ENCODE measurements at regions not wholly inside any gene's neighbourhood (a gene's known extent, or its start where the extent isn't known, plus 50 kb on each side); places are given as distances from the start of the nearest gene placed in this dataset.

GRCh38 chr5:57627661-57628060, 145.1 kb upstream of the ACTBL2 start:
- no peaks in the 10 kb centered on the region for H3K4me1 ChIP-seq (ENCODE audit: control insufficient read depth in 4 of 4, insufficient read depth in 4 of 4, low read length in 3 of 4)
- no peak overlapping the region for H3K4me3 ChIP-seq (ENCODE audit: low read depth in 1 of 3, low read length in 3 of 3)
- DNase-seq (ENCODE audit: low spot score) = no peak
- H3K27ac ChIP-seq (ENCODE audit: low read depth in 1 of 2, low read length in 2 of 2) = no peak overlapping the region
- no peak for TF ChIP-seq JUND (IDR thresholded peaks at IDR 0.05)
- TF ChIP-seq, protein P1, sequence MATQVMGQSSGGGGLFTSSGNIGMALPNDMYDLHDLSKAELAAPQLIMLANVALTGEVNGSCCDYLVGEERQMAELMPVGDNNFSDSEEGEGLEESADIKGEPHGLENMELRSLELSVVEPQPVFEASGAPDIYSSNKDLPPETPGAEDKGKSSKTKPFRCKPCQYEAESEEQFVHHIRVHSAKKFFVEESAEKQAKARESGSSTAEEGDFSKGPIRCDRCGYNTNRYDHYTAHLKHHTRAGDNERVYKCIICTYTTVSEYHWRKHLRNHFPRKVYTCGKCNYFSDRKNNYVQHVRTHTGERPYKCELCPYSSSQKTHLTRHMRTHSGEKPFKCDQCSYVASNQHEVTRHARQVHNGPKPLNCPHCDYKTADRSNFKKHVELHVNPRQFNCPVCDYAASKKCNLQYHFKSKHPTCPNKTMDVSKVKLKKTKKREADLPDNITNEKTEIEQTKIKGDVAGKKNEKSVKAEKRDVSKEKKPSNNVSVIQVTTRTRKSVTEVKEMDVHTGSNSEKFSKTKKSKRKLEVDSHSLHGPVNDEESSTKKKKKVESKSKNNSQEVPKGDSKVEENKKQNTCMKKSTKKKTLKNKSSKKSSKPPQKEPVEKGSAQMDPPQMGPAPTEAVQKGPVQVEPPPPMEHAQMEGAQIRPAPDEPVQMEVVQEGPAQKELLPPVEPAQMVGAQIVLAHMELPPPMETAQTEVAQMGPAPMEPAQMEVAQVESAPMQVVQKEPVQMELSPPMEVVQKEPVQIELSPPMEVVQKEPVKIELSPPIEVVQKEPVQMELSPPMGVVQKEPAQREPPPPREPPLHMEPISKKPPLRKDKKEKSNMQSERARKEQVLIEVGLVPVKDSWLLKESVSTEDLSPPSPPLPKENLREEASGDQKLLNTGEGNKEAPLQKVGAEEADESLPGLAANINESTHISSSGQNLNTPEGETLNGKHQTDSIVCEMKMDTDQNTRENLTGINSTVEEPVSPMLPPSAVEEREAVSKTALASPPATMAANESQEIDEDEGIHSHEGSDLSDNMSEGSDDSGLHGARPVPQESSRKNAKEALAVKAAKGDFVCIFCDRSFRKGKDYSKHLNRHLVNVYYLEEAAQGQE (IDR thresholded peaks at IDR 0.05) = no peak
- TF ChIP-seq, protein P2, sequence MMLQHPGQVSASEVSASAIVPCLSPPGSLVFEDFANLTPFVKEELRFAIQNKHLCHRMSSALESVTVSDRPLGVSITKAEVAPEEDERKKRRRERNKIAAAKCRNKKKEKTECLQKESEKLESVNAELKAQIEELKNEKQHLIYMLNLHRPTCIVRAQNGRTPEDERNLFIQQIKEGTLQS (IDR thresholded peaks at IDR 0.05) = no peak
- no peak for TF ChIP-seq SP1 (IDR thresholded peaks at IDR 0.05)
- TF ChIP-seq HNF4A (conservative IDR thresholded peaks at IDR 0.05) = no peak
- TF ChIP-seq HNF4G (IDR thresholded peaks at IDR 0.05) = no peak
- TF ChIP-seq GABPA (IDR thresholded peaks at IDR 0.05 in 1 of 2, conservative IDR thresholded peaks at IDR 0.05 in 1 of 2) = no peak
- no peak for TF ChIP-seq FOXA2 (IDR thresholded peaks at IDR 0.05)
- TF ChIP-seq NR2F2 (IDR thresholded peaks at IDR 0.05) = no peak
- no peak for TF ChIP-seq ZBTB33 (IDR thresholded peaks at IDR 0.05)
- no peak for TF ChIP-seq RAD21 (IDR thresholded peaks at IDR 0.05)
- no peak for TF ChIP-seq TAF1 (conservative IDR thresholded peaks at IDR 0.05)
- TF ChIP-seq CTCF (IDR thresholded peaks at IDR 0.05; ENCODE audit: low read depth, low read length, missing input control) = no peak
- TF ChIP-seq RXRA (IDR thresholded peaks at IDR 0.05) = no peak
- no peak for TF ChIP-seq MAX (IDR thresholded peaks at IDR 0.05)
- no peak for TF ChIP-seq YY1 (IDR thresholded peaks at IDR 0.05)
- no peak for TF ChIP-seq EGR1 (IDR thresholded peaks at IDR 0.05; ENCODE audit: low read depth in 2 of 2)
- no peak for TF ChIP-seq FOXA1 (IDR thresholded peaks at IDR 0.05)
- no peaks in the 10 kb centered on the region for H3K36me3 ChIP-seq (ENCODE audit: control insufficient read depth in 4 of 4, insufficient read depth in 3 of 4, low read depth in 1 of 4, low read length in 3 of 4)
- H3K27me3 ChIP-seq (ENCODE audit: control insufficient read depth in 4 of 4, insufficient read depth in 4 of 4, low read length in 3 of 4) = no peaks in the 10 kb centered on the region
- no peak overlapping the region for H3K9ac ChIP-seq (ENCODE audit: low read depth in 1 of 2, low read length in 2 of 2)
- H3K9me3 ChIP-seq (ENCODE audit: control insufficient read depth in 4 of 4, low read length in 3 of 4) = peaks cover 0 to 2% (median 0%) of the 10 kb centered on the region in 4 donors
- WGBS = 57% methylated on average over 2 of the region's 2 CpGs

Data from liver (tissue), 8 donors.